ENCODE measurements at regions not wholly inside any gene's neighbourhood (a gene's known extent, or its start where the extent isn't known, plus 50 kb on each side); places are given as distances from the start of the nearest gene placed in this dataset.
"Not testable (repeated sequence)": the region's sequence is repeated elsewhere in the genome, so short reads cannot be mapped to it uniquely, and the experiment has no call there.

- DNase-seq (ENCODE audit: low spot score) (no peak), FAIRE-seq (no peak)
Observed at GRCh38 chr2:175430236-175430635, 248.7 kb upstream of the ATP5MC3 start.

- no peak for FAIRE-seq
- no peak for DNase-seq (ENCODE audit: low spot score)
Observed at GRCh38 chr2:175418224-175418835, 236.8 kb upstream of the ATP5MC3 start.

- DNase-seq (ENCODE audit: low spot score) = peak; percentile 64
- FAIRE-seq = no peak
Observed at GRCh38 chr2:175414882-175415487, 233.5 kb upstream of the ATP5MC3 start.

- no peak for FAIRE-seq
Observed at GRCh38 chr2:175414191-175414881, 232.8 kb upstream of the ATP5MC3 start.

GRCh38 chr2:175410941-175411340 is 229.4 kb upstream of the ATP5MC3 start:
- not testable (repeated sequence) for FAIRE-seq; DNase-seq (ENCODE audit: low spot score)

More at GRCh38 chr2:175414191-175414881, 232.8 kb upstream of the ATP5MC3 start:
- no peak for DNase-seq (ENCODE audit: low spot score)

GRCh38 chr2:175404839-175405238 is 223.3 kb upstream of the ATP5MC3 start:
- FAIRE-seq (no peak), DNase-seq (ENCODE audit: low spot score) (no peak)

GRCh38 chr2:175403599-175404221 is 222.2 kb upstream of the ATP5MC3 start:
- FAIRE-seq (no peak), DNase-seq (ENCODE audit: low spot score) (no peak)

- DNase-seq (ENCODE audit: low spot score) (no peak), FAIRE-seq (no peak)
Observed at GRCh38 chr2:175402571-175402970, 221.1 kb upstream of the ATP5MC3 start.

GRCh38 chr2:175401956-175402469 is 220.5 kb upstream of the ATP5MC3 start:
- DNase-seq (ENCODE audit: low spot score) (no peak), FAIRE-seq (no peak)

- no peak for FAIRE-seq
Observed at GRCh38 chr2:175400975-175401374, 219.5 kb upstream of the ATP5MC3 start.

GRCh38 chr2:175399326-175399725 is 217.8 kb upstream of the ATP5MC3 start:
- FAIRE-seq (no peak), DNase-seq (ENCODE audit: low spot score) (no peak)

More at GRCh38 chr2:175400975-175401374, 219.5 kb upstream of the ATP5MC3 start:
- DNase-seq (ENCODE audit: low spot score) = no peak

- DNase-seq (ENCODE audit: low spot score) = no peak
- no peak for FAIRE-seq
Observed at GRCh38 chr2:175398848-175399247, 217.3 kb upstream of the ATP5MC3 start.

GRCh38 chr2:175396696-175397095 is 215.2 kb upstream of the ATP5MC3 start:
- FAIRE-seq (no peak), DNase-seq (ENCODE audit: low spot score) (no peak)

GRCh38 chr2:175393851-175394250 is 212.3 kb upstream of the ATP5MC3 start:
- no peak for DNase-seq (ENCODE audit: low spot score)

GRCh38 chr2:175383286-175383685 is 201.8 kb upstream of the ATP5MC3 start:
- no peak for DNase-seq (ENCODE audit: low spot score)
- no peak for FAIRE-seq

More at GRCh38 chr2:175393851-175394250, 212.3 kb upstream of the ATP5MC3 start:
- FAIRE-seq = no peak

- no peak for FAIRE-seq
Observed at GRCh38 chr2:175373729-175374128, 192.2 kb upstream of the ATP5MC3 start.

GRCh38 chr2:175372704-175373701 is 191.5 kb upstream of the ATP5MC3 start:
- FAIRE-seq (no peak), DNase-seq (ENCODE audit: low spot score) (no peak)

More at GRCh38 chr2:175373729-175374128, 192.2 kb upstream of the ATP5MC3 start:
- DNase-seq (ENCODE audit: low spot score) = no peak

GRCh38 chr2:175371378-175371777 is 189.9 kb upstream of the ATP5MC3 start:
- FAIRE-seq (no peak), DNase-seq (ENCODE audit: low spot score) (no peak)

- FAIRE-seq (no peak), DNase-seq (ENCODE audit: low spot score) (peak; percentile 59)
Observed at GRCh38 chr2:175366815-175367214, 185.3 kb upstream of the ATP5MC3 start.

GRCh38 chr2:175363699-175364098 is 182.2 kb upstream of the ATP5MC3 start:
- no peak for FAIRE-seq
- no peak for DNase-seq (ENCODE audit: low spot score)

- FAIRE-seq = no peak
- no peak for DNase-seq (ENCODE audit: low spot score)
Observed at GRCh38 chr2:175362331-175362730, 180.8 kb upstream of the ATP5MC3 start.

All from urothelium cell line (cell line).